ENCODE measurements at regions not wholly inside any gene's neighbourhood (a gene's known extent, or its start where the extent isn't known, plus 50 kb on each side); places are given as distances from the start of the nearest gene placed in this dataset.

- H3K27ac ChIP-seq: no peak overlapping the region
- H3K4me3 ChIP-seq: no peak overlapping the region
- 0 to 100% (median 68%) methylated on average over 1 to 10 of the region's 11 CpGs; no CpG with 5 or more reads in 5 of the 10 experiments for WGBS, 10 experiments
- H3K4me1 ChIP-seq (replicated peaks in 1 of 2): no peaks in the 10 kb centered on the region
- in situ Hi-C loops (cut with MboI; ENCODE audit: low pct_unique_long_range_greater_than_20kb in 2 of 9, low sequenced_read_pairs in 9 of 9, unreplicated experiment in 9 of 9): no loop called here
- ATAC-seq (replicated peaks in 6 of 8): no peak
Observed at GRCh38 chr10:130409331-130409730, 273.1 kb downstream of the GLRX3 start.

- no peak for ATAC-seq (replicated peaks in 6 of 8)
- WGBS, 10 experiments: 0 to 76% (median 27%) methylated on average over 1 to 10 of the region's 10 CpGs; no CpG with 5 or more reads in 4 of the 10 experiments
- in situ Hi-C loops (cut with MboI; ENCODE audit: low pct_unique_long_range_greater_than_20kb in 2 of 9, low sequenced_read_pairs in 9 of 9, unreplicated experiment in 9 of 9): no loop called here
Observed at GRCh38 chr10:130409931-130410330, 273.7 kb downstream of the GLRX3 start.

GRCh38 chr10:130411496-130412085 lies 275.4 kb downstream of the GLRX3 start:
- in situ Hi-C loops (cut with MboI; ENCODE audit: low pct_unique_long_range_greater_than_20kb in 2 of 9, low sequenced_read_pairs in 9 of 9, unreplicated experiment in 9 of 9): no loop called here
- ATAC-seq (replicated peaks in 6 of 8): no peak
- Histone ChIP-seq H3K4me3 (no peak overlapping the region), H3K4me1 (replicated peaks in 1 of 2) (no peaks in the 10 kb centered on the region), H3K27ac (no peak overlapping the region)
- 20 to 67% (median 37%) methylated on average over 2 to 11 of the region's 13 CpGs; no CpG with 5 or more reads in 3 of the 10 experiments for WGBS, 10 experiments

More at GRCh38 chr10:130409931-130410330, 273.7 kb downstream of the GLRX3 start:
- no peak overlapping the region for H3K27ac ChIP-seq
- H3K4me1 ChIP-seq (replicated peaks in 1 of 2): no peaks in the 10 kb centered on the region
- H3K4me3 ChIP-seq: no peak overlapping the region

- WGBS, 10 experiments: 0 to 63% (median 27%) methylated on average over 1 to 5 of the region's 5 CpGs; no CpG with 5 or more reads in 4 of the 10 experiments
- H3K27ac ChIP-seq: no peak overlapping the region
- ATAC-seq (replicated peaks in 6 of 8): no peak
Observed at GRCh38 chr10:130412317-130412716, 276.1 kb downstream of the GLRX3 start.

GRCh38 chr10:130416334-130417150 lies 280.4 kb downstream of the GLRX3 start:
- WGBS, 10 experiments: 18 to 95% (median 54%) methylated on average over 3 to 8 of the region's 9 CpGs; no CpG with 5 or more reads in 2 of the 10 experiments
- H3K27ac ChIP-seq: no peak overlapping the region
- in situ Hi-C loops (cut with MboI; ENCODE audit: low pct_unique_long_range_greater_than_20kb in 2 of 9, low sequenced_read_pairs in 9 of 9, unreplicated experiment in 9 of 9): no loop called here

More at GRCh38 chr10:130412317-130412716, 276.1 kb downstream of the GLRX3 start:
- in situ Hi-C loops (cut with MboI; ENCODE audit: low pct_unique_long_range_greater_than_20kb in 2 of 9, low sequenced_read_pairs in 9 of 9, unreplicated experiment in 9 of 9): no loop called here
- no peak overlapping the region for H3K4me3 ChIP-seq
- no peaks in the 10 kb centered on the region for H3K4me1 ChIP-seq (replicated peaks in 1 of 2)

GRCh38 chr10:130418731-130419130 lies 282.5 kb downstream of the GLRX3 start:
- no peak overlapping the region for H3K4me3 ChIP-seq
- H3K4me1 ChIP-seq (replicated peaks in 1 of 2): no peaks in the 10 kb centered on the region
- in situ Hi-C loops (cut with MboI; ENCODE audit: low pct_unique_long_range_greater_than_20kb in 2 of 9, low sequenced_read_pairs in 9 of 9, unreplicated experiment in 9 of 9): no loop called here
- H3K27ac ChIP-seq: no peak overlapping the region
- no peak for ATAC-seq (replicated peaks in 6 of 8)
- 9 to 70% (median 62%) methylated on average over 3 to 7 of the region's 10 CpGs; no CpG with 5 or more reads in 6 of the 10 experiments for WGBS, 10 experiments

More at GRCh38 chr10:130416334-130417150, 280.4 kb downstream of the GLRX3 start:
- ATAC-seq (replicated peaks in 6 of 8): no peak
- no peaks in the 10 kb centered on the region for H3K4me1 ChIP-seq (replicated peaks in 1 of 2)
- no peak overlapping the region for H3K4me3 ChIP-seq

- H3K4me1 ChIP-seq (replicated peaks in 1 of 2): no peaks in the 10 kb centered on the region
- WGBS, 10 experiments: 0 to 53% (median 42%) methylated on average over 2 to 6 of the region's 9 CpGs; no CpG with 5 or more reads in 7 of the 10 experiments
- ATAC-seq (replicated peaks in 6 of 8): no peak
- in situ Hi-C loops (cut with MboI; ENCODE audit: low pct_unique_long_range_greater_than_20kb in 2 of 9, low sequenced_read_pairs in 9 of 9, unreplicated experiment in 9 of 9): no loop called here
- no peak overlapping the region for H3K27ac ChIP-seq
- no peak overlapping the region for H3K4me3 ChIP-seq
Observed at GRCh38 chr10:130421909-130422308, 285.7 kb downstream of the GLRX3 start.

GRCh38 chr10:130422366-130423324 lies 286.5 kb downstream of the GLRX3 start:
- Histone ChIP-seq H3K4me3 (no peak overlapping the region), H3K27ac (no peak overlapping the region), H3K4me1 (replicated peaks in 1 of 2) (no peaks in the 10 kb centered on the region)
- ATAC-seq (replicated peaks in 6 of 8): no peak
- WGBS, 10 experiments: 42 to 74% (median 60%) methylated on average over 2 to 6 of the region's 12 CpGs; no CpG with 5 or more reads in 2 of the 10 experiments
- in situ Hi-C loops (cut with MboI; ENCODE audit: low pct_unique_long_range_greater_than_20kb in 2 of 9, low sequenced_read_pairs in 9 of 9, unreplicated experiment in 9 of 9): no loop called here

GRCh38 chr10:130423455-130424305 lies 287.5 kb downstream of the GLRX3 start:
- in situ Hi-C loops (cut with MboI; ENCODE audit: low pct_unique_long_range_greater_than_20kb in 2 of 9, low sequenced_read_pairs in 9 of 9, unreplicated experiment in 9 of 9): no loop called here
- ATAC-seq (replicated peaks in 6 of 8): no peak

GRCh38 chr10:130424418-130424817 lies 288.2 kb downstream of the GLRX3 start:
- WGBS, 10 experiments: 0 to 94% (median 40%) methylated on average over 1 to 8 of the region's 10 CpGs; no CpG with 5 or more reads in 3 of the 10 experiments
- Histone ChIP-seq H3K27ac (no peak overlapping the region), H3K4me1 (replicated peaks in 1 of 2) (no peaks in the 10 kb centered on the region), H3K4me3 (no peak overlapping the region)
- no peak for ATAC-seq (replicated peaks in 6 of 8)
- in situ Hi-C loops (cut with MboI; ENCODE audit: low pct_unique_long_range_greater_than_20kb in 2 of 9, low sequenced_read_pairs in 9 of 9, unreplicated experiment in 9 of 9): no loop called here

More at GRCh38 chr10:130423455-130424305, 287.5 kb downstream of the GLRX3 start:
- no peak overlapping the region for H3K4me3 ChIP-seq
- no peaks in the 10 kb centered on the region for H3K4me1 ChIP-seq (replicated peaks in 1 of 2)
- H3K27ac ChIP-seq: no peak overlapping the region
- WGBS, 10 experiments: 9 to 76% (median 46%) methylated on average over 2 to 11 of the region's 21 CpGs; no CpG with 5 or more reads in 2 of the 10 experiments

- ATAC-seq (replicated peaks in 6 of 8): no peak
- 0 to 86% (median 35%) methylated on average over 1 to 4 of the region's 5 CpGs; no CpG with 5 or more reads in 4 of the 10 experiments for WGBS, 10 experiments
- in situ Hi-C loops (cut with MboI; ENCODE audit: low pct_unique_long_range_greater_than_20kb in 2 of 9, low sequenced_read_pairs in 9 of 9, unreplicated experiment in 9 of 9): no loop called here
Observed at GRCh38 chr10:130425169-130425568, 289.0 kb downstream of the GLRX3 start.

More at GRCh38 chr10:130425169-130425568, 289.0 kb downstream of the GLRX3 start:
- Histone ChIP-seq H3K4me3 (no peak overlapping the region), H3K27ac (no peak overlapping the region), H3K4me1 (replicated peaks in 1 of 2) (no peaks in the 10 kb centered on the region)
